ENCODE measurements at regions not wholly inside any gene's neighbourhood (a gene's known extent, or its start where the extent isn't known, plus 50 kb on each side); places are given as distances from the start of the nearest gene placed in this dataset.

- ATAC-seq (replicated peaks) (no peak), DNase-seq (no peak)
- no peaks in the 10 kb centered on the region for H3K9me3 Mint-ChIP-seq
- no peak overlapping the region for H3K4me3 Mint-ChIP-seq
- H3K27me3 Mint-ChIP-seq, result no peaks in the 10 kb centered on the region
- H3K36me3 Mint-ChIP-seq (ENCODE audit: insufficient read depth), result no peaks in the 10 kb centered on the region
- H3K4me1 Mint-ChIP-seq (ENCODE audit: low read depth in 2 of 2), result no peaks in the 10 kb centered on the region
- no peak overlapping the region for H3K27ac Mint-ChIP-seq
Measured at GRCh38 chr2:8132351-8132831, 549.5 kb upstream of the ID2 start.

- H3K4me1 Mint-ChIP-seq (ENCODE audit: low read depth in 2 of 2), result no peaks in the 10 kb centered on the region
- no peak for ATAC-seq (replicated peaks)
- no peaks in the 10 kb centered on the region for H3K9me3 Mint-ChIP-seq
- no peak overlapping the region for H3K27ac Mint-ChIP-seq
- no peak overlapping the region for H3K4me3 Mint-ChIP-seq
- no peak for DNase-seq
- H3K27me3 Mint-ChIP-seq, result no peaks in the 10 kb centered on the region
- no peaks in the 10 kb centered on the region for H3K36me3 Mint-ChIP-seq (ENCODE audit: insufficient read depth)
Measured at GRCh38 chr2:8132879-8133278, 549.0 kb upstream of the ID2 start.

GRCh38 chr2:8133363-8133762 lies 548.5 kb upstream of the ID2 start:
- Mint-ChIP-seq H3K4me1 (ENCODE audit: low read depth in 2 of 2) (no peaks in the 10 kb centered on the region), H3K4me3 (no peak overlapping the region), H3K27ac (peak overlapping the region in 1 of 2 donors; percentile 47), H3K36me3 (ENCODE audit: insufficient read depth) (no peaks in the 10 kb centered on the region), H3K27me3 (no peaks in the 10 kb centered on the region), H3K9me3 (no peaks in the 10 kb centered on the region)
- no peak for DNase-seq
- no peak for ATAC-seq (replicated peaks)

GRCh38 chr2:8133913-8134472 lies 547.9 kb upstream of the ID2 start:
- no peak for DNase-seq
- Mint-ChIP-seq H3K9me3 (no peaks in the 10 kb centered on the region), H3K36me3 (ENCODE audit: insufficient read depth) (no peaks in the 10 kb centered on the region), H3K4me3 (no peak overlapping the region), H3K27ac (peak overlapping the region in 1 of 2 donors; percentile 47), H3K4me1 (ENCODE audit: low read depth in 2 of 2) (peaks cover 0 to 4% of the 10 kb centered on the region in 2 donors), H3K27me3 (no peaks in the 10 kb centered on the region)
- no peak for ATAC-seq (replicated peaks)

- Mint-ChIP-seq H3K27ac (peak overlapping the region in 1 of 2 donors; percentile 47), H3K36me3 (ENCODE audit: insufficient read depth) (no peaks in the 10 kb centered on the region), H3K27me3 (no peaks in the 10 kb centered on the region), H3K4me1 (ENCODE audit: low read depth in 2 of 2) (peaks cover 0 to 4% of the 10 kb centered on the region in 2 donors), H3K4me3 (no peak overlapping the region), H3K9me3 (no peaks in the 10 kb centered on the region)
- DNase-seq (no peak), ATAC-seq (replicated peaks) (no peak)
Measured at GRCh38 chr2:8134473-8134932, 547.4 kb upstream of the ID2 start.

- no peak overlapping the region for H3K4me3 Mint-ChIP-seq
- H3K9me3 Mint-ChIP-seq, result no peaks in the 10 kb centered on the region
- H3K27ac Mint-ChIP-seq, result no peak overlapping the region
- H3K4me1 Mint-ChIP-seq (ENCODE audit: low read depth in 2 of 2), result peaks cover 4 to 9% of the 10 kb centered on the region in 2 donors
- no peaks in the 10 kb centered on the region for H3K27me3 Mint-ChIP-seq
- no peaks in the 10 kb centered on the region for H3K36me3 Mint-ChIP-seq (ENCODE audit: insufficient read depth)
- no peak for ATAC-seq (replicated peaks)
- DNase-seq, result no peak
Measured at GRCh38 chr2:8134985-8135682, 546.7 kb upstream of the ID2 start.

- no peak for ATAC-seq (replicated peaks)
- no peak overlapping the region for H3K27ac Mint-ChIP-seq
- H3K27me3 Mint-ChIP-seq, result no peaks in the 10 kb centered on the region
- H3K4me3 Mint-ChIP-seq, result no peak overlapping the region
- DNase-seq, result no peak
- H3K9me3 Mint-ChIP-seq, result no peaks in the 10 kb centered on the region
- peaks cover 4 to 9% of the 10 kb centered on the region in 2 donors for H3K4me1 Mint-ChIP-seq (ENCODE audit: low read depth in 2 of 2)
- no peaks in the 10 kb centered on the region for H3K36me3 Mint-ChIP-seq (ENCODE audit: insufficient read depth)
Measured at GRCh38 chr2:8137801-8138200, 544.1 kb upstream of the ID2 start.

- Mint-ChIP-seq H3K4me3 (no peak overlapping the region), H3K27ac (no peak overlapping the region), H3K9me3 (no peaks in the 10 kb centered on the region), H3K4me1 (ENCODE audit: low read depth in 2 of 2) (peaks cover 4 to 9% of the 10 kb centered on the region in 2 donors), H3K27me3 (no peaks in the 10 kb centered on the region), H3K36me3 (ENCODE audit: insufficient read depth) (no peaks in the 10 kb centered on the region)
- ATAC-seq (replicated peaks) (no peak), DNase-seq (no peak)
Measured at GRCh38 chr2:8138525-8138922, 543.3 kb upstream of the ID2 start.

- H3K27ac Mint-ChIP-seq, result no peak overlapping the region
- no peak for ATAC-seq (replicated peaks)
- no peak for DNase-seq
- no peaks in the 10 kb centered on the region for H3K27me3 Mint-ChIP-seq
- H3K4me1 Mint-ChIP-seq (ENCODE audit: low read depth in 2 of 2), result peaks cover 4 to 9% of the 10 kb centered on the region in 2 donors
- H3K9me3 Mint-ChIP-seq, result no peaks in the 10 kb centered on the region
- H3K4me3 Mint-ChIP-seq, result no peak overlapping the region
- H3K36me3 Mint-ChIP-seq (ENCODE audit: insufficient read depth), result no peaks in the 10 kb centered on the region
Measured at GRCh38 chr2:8138923-8139667, 542.8 kb upstream of the ID2 start.

GRCh38 chr2:8139668-8140200 lies 542.1 kb upstream of the ID2 start:
- no peak for ATAC-seq (replicated peaks)
- no peaks in the 10 kb centered on the region for H3K36me3 Mint-ChIP-seq (ENCODE audit: insufficient read depth)
- H3K9me3 Mint-ChIP-seq, result no peaks in the 10 kb centered on the region
- no peak overlapping the region for H3K27ac Mint-ChIP-seq
- no peak for DNase-seq
- peaks cover 4 to 9% of the 10 kb centered on the region in 2 donors for H3K4me1 Mint-ChIP-seq (ENCODE audit: low read depth in 2 of 2)
- no peak overlapping the region for H3K4me3 Mint-ChIP-seq
- H3K27me3 Mint-ChIP-seq, result no peaks in the 10 kb centered on the region

GRCh38 chr2:8141079-8141707 lies 540.7 kb upstream of the ID2 start:
- ATAC-seq (replicated peaks) (no peak), DNase-seq (no peak)
- H3K4me3 Mint-ChIP-seq, result no peak overlapping the region
- H3K27me3 Mint-ChIP-seq, result no peaks in the 10 kb centered on the region
- H3K9me3 Mint-ChIP-seq, result no peaks in the 10 kb centered on the region
- H3K4me1 Mint-ChIP-seq (ENCODE audit: low read depth in 2 of 2), result peaks cover 4 to 9% of the 10 kb centered on the region in 2 donors
- no peak overlapping the region for H3K27ac Mint-ChIP-seq
- no peaks in the 10 kb centered on the region for H3K36me3 Mint-ChIP-seq (ENCODE audit: insufficient read depth)

- Mint-ChIP-seq H3K4me1 (ENCODE audit: low read depth in 2 of 2) (peaks cover 4 to 9% of the 10 kb centered on the region in 2 donors), H3K4me3 (no peak overlapping the region), H3K27ac (no peak overlapping the region), H3K9me3 (no peaks in the 10 kb centered on the region), H3K27me3 (no peaks in the 10 kb centered on the region), H3K36me3 (ENCODE audit: insufficient read depth) (no peaks in the 10 kb centered on the region)
- no peak for DNase-seq
- ATAC-seq (replicated peaks), result no peak
Measured at GRCh38 chr2:8141780-8142179, 540.1 kb upstream of the ID2 start.

GRCh38 chr2:8142461-8142860 lies 539.4 kb upstream of the ID2 start:
- H3K27me3 Mint-ChIP-seq, result no peaks in the 10 kb centered on the region
- no peak overlapping the region for H3K27ac Mint-ChIP-seq
- H3K4me1 Mint-ChIP-seq (ENCODE audit: low read depth in 2 of 2), result peaks cover 4 to 9% of the 10 kb centered on the region in 2 donors
- no peak for ATAC-seq (replicated peaks)
- DNase-seq, result no peak
- H3K36me3 Mint-ChIP-seq (ENCODE audit: insufficient read depth), result no peaks in the 10 kb centered on the region
- no peak overlapping the region for H3K4me3 Mint-ChIP-seq
- no peaks in the 10 kb centered on the region for H3K9me3 Mint-ChIP-seq
